HepG2 (cell line): ENCODE measurements at regions not wholly inside any gene's neighbourhood (a gene's known extent, or its start where the extent isn't known, plus 50 kb on each side); places are given as distances from the start of the nearest gene placed in this dataset.

Source experiments
- ATAC-seq: fragments of 200-7000 bp; cut with Tn5 transposase; 3 replicates; pipeline ENCODE4 v1.9.1; 2020; ENCODE audit warnings: mild to moderate bottlenecking, moderate library complexity
- BruUV-seq: library from RNA; stranded (reverse); fragments of 400-500 nt; replicated peaks from 2 replicates; lab custom pipeline; 2021; lab: Mats Ljungman, UMichigan
- CTCF ChIA-PET: fragments of 300-600 bp; formaldehyde crosslinking; extraction: SDS; loops from one replicate; lab custom pipeline; 2021; ENCODE audit warnings: low total read pairs, inconsistent platforms, low intra/inter-chr PET ratio; lab: Yijun Ruan, JAX
- POLR2A ChIA-PET: fragments of 350-600 bp; sonication (Branson Sonifier 250); formaldehyde crosslinking; loops from one replicate; lab custom pipeline; 2020; ENCODE audit warnings: antibody characterized with exemption, inconsistent platforms; lab: Yijun Ruan, JAX
- DNase-seq: peaks from one replicate; pipeline ENCODE4 v3.0.0-alpha.2; 2015; ENCODE audit warnings: low spot score
- FAIRE-seq: peaks from 3 replicates; lab custom pipeline; 2011; peaks lifted over from hg19 to GRCh38; lab: Jason Lieb, UNC
- H2AFZ ChIP-seq: one replicate; pipeline ENCODE4 v1.6.1; 2011; ENCODE audit warnings: low read length, inconsistent platforms
- H3K27ac ChIP-seq: fragments of 300-600 bp; 3 replicates; pipeline ENCODE4 v1.8.0; 2011; ENCODE audit warnings: mixed run types, mild to moderate bottlenecking, mixed read lengths, low read length, inconsistent platforms; ENCODE audit not compliant: insufficient read depth; ENCODE audit errors: extremely low read length
- H3K27me3 ChIP-seq, 2 experiments: fragments of 200-600 bp in 1 of 2; 2 replicates in 1 of 2; 3 replicates in 1 of 2; pipeline versions ENCODE4 v1.6.0 to v1.8.0; 2011; ENCODE audit warnings: low read length in 2 of 2, mild to moderate bottlenecking in 2 of 2, moderate library complexity in 2 of 2, inconsistent platforms in 1 of 2; ENCODE audit not compliant: insufficient read depth in 2 of 2, control insufficient read depth in 1 of 2
- H3K36me3 ChIP-seq, 2 experiments: fragments of 200-600 bp in 1 of 2; replicated peaks in 1 of 2; 2 replicates in 1 of 2; 3 replicates in 1 of 2; pipeline versions ENCODE4 v1.5.1 to v1.8.0; 2011; ENCODE audit warnings: low read length in 2 of 2, inconsistent platforms in 1 of 2; ENCODE audit not compliant: insufficient read depth in 2 of 2, control insufficient read depth in 1 of 2
- H3K4me1 ChIP-seq: 2 replicates; pipeline ENCODE4 v1.5.1; 2012; ENCODE audit warnings: low read length, inconsistent platforms; ENCODE audit not compliant: insufficient read depth
- H3K4me2 ChIP-seq: 2 replicates; pipeline ENCODE4 v1.6.0; 2011; ENCODE audit warnings: low read depth, low read length, inconsistent platforms
- H3K4me3 ChIP-seq, 3 experiments: fragments of 200-600 bp in 1 of 3; sonication (generic), shearing (Covaris generic) in 1 of 3; replicated peaks in 1 of 3; 2 replicates each; pipeline ENCODE4 v1.5.1; 2011 to 2016; ENCODE audit warnings: low read length in 3 of 3, inconsistent platforms in 2 of 3, low read depth in 2 of 3, mild to moderate bottlenecking in 2 of 3, control low read depth in 1 of 3, mixed read lengths in 1 of 3; ENCODE audit not compliant: insufficient read depth in 1 of 3
- H3K79me2 ChIP-seq: one replicate; pipeline ENCODE4 v1.6.1; 2011; ENCODE audit warnings: low read length, inconsistent platforms; ENCODE audit not compliant: insufficient read depth
- H3K9ac ChIP-seq: 2 replicates; pipeline ENCODE4 v1.6.0; 2011; ENCODE audit warnings: mild to moderate bottlenecking, low read depth, low read length, inconsistent platforms; ENCODE audit not compliant: insufficient read depth
- H3K9me3 ChIP-seq: 2 replicates; pipeline ENCODE4 v1.5.1; 2012; ENCODE audit warnings: mild to moderate bottlenecking, low read length
- H4K20me1 ChIP-seq: 2 replicates; pipeline ENCODE4 v1.6.0; 2011; ENCODE audit warnings: inconsistent platforms, mild to moderate bottlenecking, low read length, moderate library complexity; ENCODE audit not compliant: insufficient read depth
- ATF3 ChIP-seq: sonication (generic); formaldehyde crosslinking; IDR thresholded peaks from 2 replicates; pipeline ENCODE4 v1.4.0; 2020; ENCODE audit warnings: missing genetic modification reagents
- FOXO1 ChIP-seq: sonication (generic); formaldehyde crosslinking; IDR thresholded peaks from 2 replicates; pipeline ENCODE4 v1.4.0; 2020; ENCODE audit warnings: missing genetic modification reagents
- KLF12 ChIP-seq: sonication (generic); formaldehyde crosslinking; IDR thresholded peaks from 2 replicates; pipeline ENCODE4 v1.4.0; 2020; ENCODE audit warnings: missing genetic modification reagents, borderline replicate concordance
- MAFF ChIP-seq: IDR thresholded peaks from 2 replicates; pipeline ENCODE4 v1.6.1; 2011; ENCODE audit warnings: low read depth, low read length, improper control_type of control experiment
- MAFK ChIP-seq, 2 experiments: IDR thresholded peaks in 1 of 2; conservative IDR thresholded peaks in 1 of 2; 2 replicates each; pipeline ENCODE4 v1.6.1; 2011; ENCODE audit warnings: improper control_type of control experiment in 2 of 2, low read length in 2 of 2
- POGZ ChIP-seq: sonication (generic); formaldehyde crosslinking; IDR thresholded peaks from 2 replicates; pipeline ENCODE4 v1.4.0; 2020; ENCODE audit warnings: mild to moderate bottlenecking, missing genetic modification reagents
- SALL2 ChIP-seq: sonication (generic); formaldehyde crosslinking; IDR thresholded peaks from 2 replicates; pipeline ENCODE4 v1.8.1; 2023; ENCODE audit warnings: mild to moderate bottlenecking, missing genetic modification reagents, inconsistent platforms
- SP4 ChIP-seq: sonication (generic); formaldehyde crosslinking; IDR thresholded peaks from 2 replicates; pipeline ENCODE4 v1.8.1; 2023; ENCODE audit warnings: mild to moderate bottlenecking, missing genetic modification reagents
- ZBTB1 ChIP-seq: sonication (generic); formaldehyde crosslinking; IDR thresholded peaks from 2 replicates; pipeline ENCODE4 v1.4.0; 2020; ENCODE audit warnings: missing genetic modification reagents, borderline replicate concordance
- ZC3H4 ChIP-seq: sonication (generic); formaldehyde crosslinking; IDR thresholded peaks from 2 replicates; pipeline ENCODE4 v1.4.0; 2020; ENCODE audit warnings: missing genetic modification reagents, borderline replicate concordance
- ZNF263 ChIP-seq: sonication (generic); formaldehyde crosslinking; IDR thresholded peaks from 2 replicates; pipeline ENCODE4 v1.4.0; 2020; ENCODE audit warnings: missing genetic modification reagents
- ZNF660 ChIP-seq: sonication (generic); formaldehyde crosslinking; IDR thresholded peaks from 2 replicates; pipeline ENCODE4 v1.5.1; 2020; ENCODE audit warnings: mild to moderate bottlenecking, low read depth, missing genetic modification reagents, borderline replicate concordance
- ZNF740 ChIP-seq: sonication (generic); formaldehyde crosslinking; IDR thresholded peaks from 2 replicates; pipeline ENCODE4 v1.4.0; 2020; ENCODE audit warnings: missing genetic modification reagents
- WGBS: methylation state at CpG from one replicate; pipeline ENCODE4 v1.1.6; 2017; ENCODE audit warnings: low lambda C conversion rate; 5-methylcytosine and 5-hydroxymethylcytosine counted together
- in situ Hi-C: cut with HindIII; loops from 2 replicates; pipeline ENCODE4 v1.10.0; 2017; ENCODE audit warnings: low pct_unique_long_range_greater_than_20kb; ENCODE audit not compliant: extremely low pct_ligation_motif_present
- intact Hi-C: fragments of 100-400 bp; cut with micrococcal nuclease; formaldehyde crosslinking; loops from one replicate; pipeline ENCODE4 v1.10.0; 2022; ENCODE audit not compliant: unreplicated experiment
- TF ChIP-seq, protein P1 (sequence below), 2 experiments: sonication (generic) in 1 of 2; formaldehyde crosslinking in 1 of 2; IDR thresholded peaks; 2 replicates each; pipeline versions ENCODE4 v1.4.0 to v1.6.1; 2018 to 2020; ENCODE audit warnings: missing genetic modification reagents in 2 of 2, borderline replicate concordance in 1 of 2, low read depth in 1 of 2, mild to moderate bottlenecking in 1 of 2, missing biosample characterization in 1 of 2
- TF ChIP-seq, protein P2 (sequence below): IDR thresholded peaks from 2 replicates; pipeline ENCODE4 v1.6.1; 2018; ENCODE audit warnings: missing genetic modification reagents, mild to moderate bottlenecking, missing compliant biosample characterization

DNA sequence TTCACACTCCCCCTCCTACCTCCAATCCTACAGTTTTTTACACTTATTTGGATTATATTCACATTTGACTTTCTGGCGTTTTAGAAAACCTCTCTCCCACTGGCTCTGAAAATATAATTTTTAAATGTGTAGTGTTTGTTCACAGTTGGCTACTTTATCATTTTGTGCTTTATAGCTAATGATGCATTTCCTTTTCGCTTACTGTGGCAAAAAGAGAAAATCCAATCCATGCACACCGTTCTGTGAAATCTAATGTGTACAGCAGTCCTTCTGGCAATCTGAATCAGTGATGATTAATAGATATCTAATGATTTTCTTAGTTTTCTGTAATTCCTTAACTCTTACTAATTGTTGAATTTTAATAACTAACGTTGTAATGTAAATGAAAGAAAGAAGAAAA lies 271.5 kb downstream of the ARAP2 start:
- Histone ChIP-seq H3K4me2 (no peak overlapping the region), H3K79me2 (no peaks in the 10 kb centered on the region), H3K27ac (no peak overlapping the region), H3K9me3 (no peaks in the 10 kb centered on the region), H3K9ac (no peak overlapping the region), H3K4me3 (no peak overlapping the region), H3K36me3 (no peaks in the 10 kb centered on the region), H3K27me3 (no peaks in the 10 kb centered on the region), H3K4me1 (no peaks in the 10 kb centered on the region), H4K20me1 (no peaks in the 10 kb centered on the region), H2AFZ (no peak overlapping the region)
- peak in 1 of 2 experiments; percentile 57; a peak in 2 of 4 replicates for TF ChIP-seq MAFK (conservative IDR thresholded peaks at IDR 0.05 in 1 of 2, IDR thresholded peaks at IDR 0.05 in 1 of 2; ENCODE audit: low read length in 2 of 2)
- peak; percentile 51 for TF ChIP-seq MAFF
- no peak for TF ChIP-seq FOXO1 (CRISPR knock-in tag)
- intact Hi-C loops (no loop called here), in situ Hi-C loops (no loop called here)
- ATAC-seq, result no peak
- no TSS peak for BruUV-seq
- ChIA-PET POLR2A (no interaction called here), CTCF (no interaction called here)
- WGBS, result 3% methylated on average over 4 of the region's 4 CpGs
- DNase-seq, result no peak
- no peak for FAIRE-seq

- CTCF ChIA-PET, result no interaction called here
- no peak overlapping the region for H3K9ac ChIP-seq
- 4% methylated on average over 4 of the region's 4 CpGs for WGBS
- H3K4me2 ChIP-seq, result no peak overlapping the region
- DNase-seq (no peak), ATAC-seq (no peak), FAIRE-seq (no peak)
- BruUV-seq, result no TSS peak
- H3K27ac ChIP-seq, result no peak overlapping the region
- no peaks in the 10 kb centered on the region for H3K4me1 ChIP-seq
- no peaks in the 10 kb centered on the region for H3K36me3 ChIP-seq
- intact Hi-C loops, result no loop called here
- no peaks in the 10 kb centered on the region for H4K20me1 ChIP-seq
- in situ Hi-C loops, result no loop called here
- no peaks in the 10 kb centered on the region for H3K27me3 ChIP-seq
- H3K9me3 ChIP-seq, result no peaks in the 10 kb centered on the region
- POLR2A ChIA-PET, result no interaction called here
- H3K79me2 ChIP-seq, result no peaks in the 10 kb centered on the region
- no peak overlapping the region for H2AFZ ChIP-seq
- H3K4me3 ChIP-seq, result no peak overlapping the region
- no peak for TF ChIP-seq SP4 (CRISPR knock-in tag)
- TF ChIP-seq, protein P1, sequence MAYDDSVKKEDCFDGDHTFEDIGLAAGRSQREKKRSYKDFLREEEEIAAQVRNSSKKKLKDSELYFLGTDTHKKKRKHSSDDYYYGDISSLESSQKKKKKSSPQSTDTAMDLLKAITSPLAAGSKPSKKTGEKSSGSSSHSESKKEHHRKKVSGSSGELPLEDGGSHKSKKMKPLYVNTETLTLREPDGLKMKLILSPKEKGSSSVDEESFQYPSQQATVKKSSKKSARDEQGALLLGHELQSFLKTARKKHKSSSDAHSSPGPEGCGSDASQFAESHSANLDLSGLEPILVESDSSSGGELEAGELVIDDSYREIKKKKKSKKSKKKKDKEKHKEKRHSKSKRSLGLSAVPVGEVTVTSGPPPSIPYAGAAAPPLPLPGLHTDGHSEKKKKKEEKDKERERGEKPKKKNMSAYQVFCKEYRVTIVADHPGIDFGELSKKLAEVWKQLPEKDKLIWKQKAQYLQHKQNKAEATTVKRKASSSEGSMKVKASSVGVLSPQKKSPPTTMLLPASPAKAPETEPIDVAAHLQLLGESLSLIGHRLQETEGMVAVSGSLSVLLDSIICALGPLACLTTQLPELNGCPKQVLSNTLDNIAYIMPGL (CRISPR knock-in tag; IDR thresholded peaks at IDR 0.05; ENCODE audit: borderline replicate concordance in 1 of 2, low read depth in 1 of 2), result no peak
- TF ChIP-seq, protein P2, sequence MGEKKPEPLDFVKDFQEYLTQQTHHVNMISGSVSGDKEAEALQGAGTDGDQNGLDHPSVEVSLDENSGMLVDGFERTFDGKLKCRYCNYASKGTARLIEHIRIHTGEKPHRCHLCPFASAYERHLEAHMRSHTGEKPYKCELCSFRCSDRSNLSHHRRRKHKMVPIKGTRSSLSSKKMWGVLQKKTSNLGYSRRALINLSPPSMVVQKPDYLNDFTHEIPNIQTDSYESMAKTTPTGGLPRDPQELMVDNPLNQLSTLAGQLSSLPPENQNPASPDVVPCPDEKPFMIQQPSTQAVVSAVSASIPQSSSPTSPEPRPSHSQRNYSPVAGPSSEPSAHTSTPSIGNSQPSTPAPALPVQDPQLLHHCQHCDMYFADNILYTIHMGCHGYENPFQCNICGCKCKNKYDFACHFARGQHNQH (CRISPR knock-in tag), result no peak
- no peak for TF ChIP-seq ZNF660
- no peak for TF ChIP-seq ZBTB1
- no peak for TF ChIP-seq SALL2
- no peak for TF ChIP-seq POGZ (CRISPR knock-in tag)
- no peak for TF ChIP-seq ATF3 (CRISPR knock-in tag)
- no peak for TF ChIP-seq ZC3H4 (CRISPR knock-in tag)
- no peak for TF ChIP-seq KLF12 (CRISPR knock-in tag)
- no peak for TF ChIP-seq ZNF263
- no peak for TF ChIP-seq ZNF740 (CRISPR knock-in tag)
These were observed 268.5 kb downstream of the ARAP2 start for GRCh38 chr4:35975617-35976355.
